ENCODE measurements at regions not wholly inside any gene's neighbourhood (a gene's known extent, or its start where the extent isn't known, plus 50 kb on each side); places are given as distances from the start of the nearest gene placed in this dataset.

DNA sequence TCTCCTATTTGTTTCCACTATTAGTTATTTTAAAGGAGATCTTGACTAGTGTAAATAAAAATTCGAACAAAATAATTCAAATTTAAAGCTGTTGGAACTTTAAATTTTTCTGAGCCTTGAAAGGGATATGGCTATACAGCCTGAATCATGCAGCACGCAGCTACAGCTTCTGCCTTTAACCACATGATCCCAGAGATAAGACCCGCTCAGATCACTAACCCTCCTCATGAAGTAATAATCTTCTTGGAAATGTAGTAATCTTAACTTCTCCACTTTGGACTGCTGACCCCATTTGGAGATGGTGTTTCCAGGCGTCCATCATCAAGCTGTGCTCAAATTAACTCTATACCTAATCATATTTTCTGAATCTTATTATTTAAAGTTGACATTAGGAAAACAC lies 336.6 kb downstream of the DSC3 start:
- in situ Hi-C loops (cut with HindIII; ENCODE audit: extremely low pct_ligation_motif_present, low pct_unique_long_range_greater_than_20kb) = no loop called here
- H3K9me3 ChIP-seq (ENCODE audit: low read length) = no peaks in the 10 kb centered on the region
- no peak for ATAC-seq
- DNase-seq (ENCODE audit: low spot score) = no peak
- no peak overlapping the region for H3K4me2 ChIP-seq (ENCODE audit: low read depth, low read length)
- intact Hi-C loops (cut with micrococcal nuclease; ENCODE audit: unreplicated experiment) = no loop called here
- BruUV-seq (replicated peaks) = no TSS peak
- H3K4me1 ChIP-seq (ENCODE audit: insufficient read depth, low read length) = no peaks in the 10 kb centered on the region
- no peak overlapping the region for H2AFZ ChIP-seq (ENCODE audit: low read length)
- no peak overlapping the region for H3K9ac ChIP-seq (ENCODE audit: insufficient read depth, low read depth, low read length)
- 1% methylated on average over 4 of the region's 4 CpGs for WGBS (ENCODE audit: low lambda C conversion rate)
- no peaks in the 10 kb centered on the region for H3K27me3 ChIP-seq (ENCODE audit: control insufficient read depth in 1 of 2, insufficient read depth in 2 of 2, low read length in 2 of 2)
- no peaks in the 10 kb centered on the region for H4K20me1 ChIP-seq (ENCODE audit: insufficient read depth, low read length)
- no peak for TF ChIP-seq PHF5A (CRISPR knock-in tag; IDR thresholded peaks at IDR 0.05; ENCODE audit: low read depth, unreplicated experiment)
- TF ChIP-seq, protein P1, sequence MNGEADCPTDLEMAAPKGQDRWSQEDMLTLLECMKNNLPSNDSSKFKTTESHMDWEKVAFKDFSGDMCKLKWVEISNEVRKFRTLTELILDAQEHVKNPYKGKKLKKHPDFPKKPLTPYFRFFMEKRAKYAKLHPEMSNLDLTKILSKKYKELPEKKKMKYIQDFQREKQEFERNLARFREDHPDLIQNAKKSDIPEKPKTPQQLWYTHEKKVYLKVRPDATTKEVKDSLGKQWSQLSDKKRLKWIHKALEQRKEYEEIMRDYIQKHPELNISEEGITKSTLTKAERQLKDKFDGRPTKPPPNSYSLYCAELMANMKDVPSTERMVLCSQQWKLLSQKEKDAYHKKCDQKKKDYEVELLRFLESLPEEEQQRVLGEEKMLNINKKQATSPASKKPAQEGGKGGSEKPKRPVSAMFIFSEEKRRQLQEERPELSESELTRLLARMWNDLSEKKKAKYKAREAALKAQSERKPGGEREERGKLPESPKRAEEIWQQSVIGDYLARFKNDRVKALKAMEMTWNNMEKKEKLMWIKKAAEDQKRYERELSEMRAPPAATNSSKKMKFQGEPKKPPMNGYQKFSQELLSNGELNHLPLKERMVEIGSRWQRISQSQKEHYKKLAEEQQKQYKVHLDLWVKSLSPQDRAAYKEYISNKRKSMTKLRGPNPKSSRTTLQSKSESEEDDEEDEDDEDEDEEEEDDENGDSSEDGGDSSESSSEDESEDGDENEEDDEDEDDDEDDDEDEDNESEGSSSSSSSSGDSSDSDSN (CRISPR knock-in tag; IDR thresholded peaks at IDR 0.05) = no peak
- TF ChIP-seq SMAD3 (CRISPR knock-in tag; IDR thresholded peaks at IDR 0.05) = no peak
- no peak for TF ChIP-seq ZNF564 (CRISPR knock-in tag; IDR thresholded peaks at IDR 0.05)
- TF ChIP-seq, protein P2, sequence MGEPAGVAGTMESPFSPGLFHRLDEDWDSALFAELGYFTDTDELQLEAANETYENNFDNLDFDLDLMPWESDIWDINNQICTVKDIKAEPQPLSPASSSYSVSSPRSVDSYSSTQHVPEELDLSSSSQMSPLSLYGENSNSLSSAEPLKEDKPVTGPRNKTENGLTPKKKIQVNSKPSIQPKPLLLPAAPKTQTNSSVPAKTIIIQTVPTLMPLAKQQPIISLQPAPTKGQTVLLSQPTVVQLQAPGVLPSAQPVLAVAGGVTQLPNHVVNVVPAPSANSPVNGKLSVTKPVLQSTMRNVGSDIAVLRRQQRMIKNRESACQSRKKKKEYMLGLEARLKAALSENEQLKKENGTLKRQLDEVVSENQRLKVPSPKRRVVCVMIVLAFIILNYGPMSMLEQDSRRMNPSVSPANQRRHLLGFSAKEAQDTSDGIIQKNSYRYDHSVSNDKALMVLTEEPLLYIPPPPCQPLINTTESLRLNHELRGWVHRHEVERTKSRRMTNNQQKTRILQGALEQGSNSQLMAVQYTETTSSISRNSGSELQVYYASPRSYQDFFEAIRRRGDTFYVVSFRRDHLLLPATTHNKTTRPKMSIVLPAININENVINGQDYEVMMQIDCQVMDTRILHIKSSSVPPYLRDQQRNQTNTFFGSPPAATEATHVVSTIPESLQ (CRISPR knock-in tag; conservative IDR thresholded peaks at IDR 0.05) = no peak
- TF ChIP-seq, protein P3, sequence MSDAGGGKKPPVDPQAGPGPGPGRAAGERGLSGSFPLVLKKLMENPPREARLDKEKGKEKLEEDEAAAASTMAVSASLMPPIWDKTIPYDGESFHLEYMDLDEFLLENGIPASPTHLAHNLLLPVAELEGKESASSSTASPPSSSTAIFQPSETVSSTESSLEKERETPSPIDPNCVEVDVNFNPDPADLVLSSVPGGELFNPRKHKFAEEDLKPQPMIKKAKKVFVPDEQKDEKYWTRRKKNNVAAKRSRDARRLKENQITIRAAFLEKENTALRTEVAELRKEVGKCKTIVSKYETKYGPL (CRISPR knock-in tag; IDR thresholded peaks at IDR 0.05) = no peak
- no peak for TF ChIP-seq SCMH1 (CRISPR knock-in tag; IDR thresholded peaks at IDR 0.05; ENCODE audit: borderline replicate concordance)
- TF ChIP-seq, protein P4, sequence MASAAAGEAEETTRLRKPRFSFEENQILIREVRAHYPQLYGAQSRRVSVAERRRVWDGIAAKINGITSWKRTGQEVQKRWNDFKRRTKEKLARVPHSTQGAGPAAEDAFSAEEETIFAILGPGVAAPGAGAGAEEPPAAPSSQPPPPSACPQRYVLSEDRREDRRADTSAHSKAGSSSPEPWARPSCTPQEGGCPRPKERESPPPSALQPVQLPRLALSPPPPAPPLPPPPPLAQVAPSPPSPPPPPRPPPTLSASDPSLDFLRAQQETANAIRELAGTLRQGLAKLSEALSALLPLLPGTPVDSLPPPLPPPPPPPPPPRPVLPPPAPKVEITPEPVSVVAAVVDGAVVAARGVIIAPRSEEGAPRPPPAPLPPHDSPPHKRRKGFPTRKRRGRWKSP (CRISPR knock-in tag; IDR thresholded peaks at IDR 0.05) = no peak
- no peak for TF ChIP-seq ATF7-NPFF (CRISPR knock-in tag; IDR thresholded peaks at IDR 0.05; ENCODE audit: low read depth)
- TF ChIP-seq ZNF350 (CRISPR knock-in tag; IDR thresholded peaks at IDR 0.05; ENCODE audit: borderline replicate concordance, low read depth) = no peak
- no peak for TF ChIP-seq MBNL3 (CRISPR knock-in tag; conservative IDR thresholded peaks at IDR 0.05)
- no peak for TF ChIP-seq JARID2 (CRISPR knock-in tag; IDR thresholded peaks at IDR 0.05; ENCODE audit: insufficient replicate concordance)
- TF ChIP-seq SIN3A (IDR thresholded peaks at IDR 0.05; ENCODE audit: borderline replicate concordance, low read depth, low read length) = no peak
- no peak for TF ChIP-seq NFIC (IDR thresholded peaks at IDR 0.05; ENCODE audit: low read length)
- TF ChIP-seq CBFB (CRISPR knock-in tag; IDR thresholded peaks at IDR 0.05) = no peak
- no peaks in the 10 kb centered on the region for H3K36me3 ChIP-seq (replicated peaks in 1 of 2; ENCODE audit: control insufficient read depth in 1 of 2, insufficient read depth in 2 of 2, low read length in 2 of 2)
- no peaks in the 10 kb centered on the region for H3K79me2 ChIP-seq (ENCODE audit: insufficient read depth, low read length)
- FAIRE-seq = no peak
- H3K4me3 ChIP-seq (replicated peaks in 1 of 3; ENCODE audit: insufficient read depth in 1 of 3, low read depth in 2 of 3, low read length in 3 of 3) = no peak overlapping the region
- ChIA-PET CTCF (ENCODE audit: low intra/inter-chr PET ratio, low total read pairs) (no interaction called here), POLR2A (no interaction called here)
- no peak overlapping the region for H3K27ac ChIP-seq (ENCODE audit: extremely low read length, insufficient read depth, low read length)
